Right lobe of liver (tissue), 6 donors: ENCODE measurements at regions not wholly inside any gene's neighbourhood (a gene's known extent, or its start where the extent isn't known, plus 50 kb on each side); places are given as distances from the start of the nearest gene placed in this dataset.

Experiments used
- ATAC-seq, 4 donors: fragments of 200-7000 bp; cut with Tn5 transposase; one replicate each; pipeline ENCODE4 v1.9.1; 2020; ENCODE audit warnings: mild to moderate bottlenecking in 4 of 4, moderate library complexity in 4 of 4
- DNase-seq, 3 donors: peaks; one replicate each; pipeline ENCODE4 v3.0.0-alpha.2; 2020
- H3K27ac ChIP-seq, 3 donors: fragments of 200-600 bp; one replicate each; pipeline ENCODE4 v1.8.0; 2022
- H3K27me3 ChIP-seq, 2 donors: fragments of 200-600 bp; one replicate each; pipeline ENCODE4 v1.8.0; 2022
- H3K36me3 ChIP-seq, 4 donors: fragments of 200-600 bp; sonication (generic) in 1 of 4; one replicate each; pipeline versions ENCODE4 v1.5.1 to v1.8.0; 2017 to 2022; ENCODE audit warnings: control low read depth in 1 of 4
- H3K4me1 ChIP-seq, 4 donors: fragments of 200-600 bp; sonication (generic) in 1 of 4; one replicate each; pipeline versions ENCODE4 v1.5.1 to v1.8.0; 2017 to 2022; ENCODE audit warnings: control low read depth in 1 of 4
- H3K4me3 ChIP-seq, 3 donors: fragments of 200-600 bp; one replicate each; pipeline ENCODE4 v1.8.0; 2022
- H3K9me3 ChIP-seq, 4 donors: fragments of 200-600 bp; sonication (generic) in 1 of 4; one replicate each; pipeline versions ENCODE4 v1.5.1 to v1.8.0; 2017 to 2022; ENCODE audit warnings: control low read depth in 1 of 4
- CTCF ChIP-seq, 4 donors: fragments of 200-600 bp in 3 of 4; fragments of 450-650 bp in 1 of 4; IDR thresholded peaks; one replicate each; pipeline versions ENCODE4 v1.5.1 to v1.8.0; 2016 to 2022; ENCODE audit warnings: antibody characterized with exemption in 4 of 4, mild to moderate bottlenecking in 2 of 4
- POLR2A ChIP-seq: fragments of 450-650 bp; IDR thresholded peaks from one replicate; pipeline ENCODE4 v1.6.1; 2017; ENCODE audit warnings: antibody characterized with exemption, mild to moderate bottlenecking
- WGBS: methylation state at CpG from one replicate; pipeline ENCODE4 v1.1.6; 2018; ENCODE audit warnings: low coverage, low lambda C conversion rate; ENCODE audit not compliant: insufficient coverage; ENCODE audit errors: missing lambda C conversion rate; 5-methylcytosine and 5-hydroxymethylcytosine counted together
- intact Hi-C, 2 donors: fragments of 100-400 bp; cut with DNase I; formaldehyde crosslinking; loops; one replicate each; pipeline versions ENCODE4 v1.11.2 to v1.14.1; 2022
- donor health status: DM: no; HTN: yes; CAD: no.
- donor health status: DM: no; HTN: no; CAD: no.
- donor health status: DM: no; HTN: no; CAD: no.
- donor health status: DM: no; HTN: yes; CAD: no.
- donor health status: DM: no; HTN: yes; CAD: no.

- Histone ChIP-seq H3K36me3 (no peaks in the 10 kb centered on the region), H3K4me1 (peaks cover 0 to 44% (median 10%) of the 10 kb centered on the region in 4 donors), H3K27ac (no peak overlapping the region), H3K4me3 (no peak overlapping the region), H3K27me3 (no peaks in the 10 kb centered on the region), H3K9me3 (no peaks in the 10 kb centered on the region)
- DNase-seq (no peak), ATAC-seq (no peak)
- WGBS, result 83% methylated on average over 1 of the region's 1 CpG
- no peak for TF ChIP-seq POLR2A
- no peak for TF ChIP-seq CTCF (IDR thresholded peaks at IDR 0.05)
- intact Hi-C loops, result no loop called here
Measured at GRCh38 chr4:71255976-71256375, 82.8 kb upstream of the SLC4A4 start.

GRCh38 chr4:71257761-71258160, 81.1 kb upstream of the SLC4A4 start:
- no peaks in the 10 kb centered on the region for H3K9me3 ChIP-seq
- no peak for ATAC-seq
- peak overlapping the region in 2 of 3 donors; percentile 39 to 92 for H3K27ac ChIP-seq
- WGBS, result 72% methylated on average over 3 of the region's 3 CpGs
- H3K4me1 ChIP-seq, result peaks cover 0 to 52% (median 14%) of the 10 kb centered on the region in 4 donors
- DNase-seq, result no peak
- no peaks in the 10 kb centered on the region for H3K36me3 ChIP-seq
- H3K27me3 ChIP-seq, result no peaks in the 10 kb centered on the region
- intact Hi-C loops, result no loop called here
- H3K4me3 ChIP-seq, result no peak overlapping the region
- no peak for TF ChIP-seq CTCF (IDR thresholded peaks at IDR 0.05)
- no peak for TF ChIP-seq POLR2A

GRCh38 chr4:71258323-71258722, 80.5 kb upstream of the SLC4A4 start:
- DNase-seq, result peak; percentile 25 to 73 (median 62)
- WGBS, result 49% methylated on average over 7 of the region's 7 CpGs
- Histone ChIP-seq H3K4me3 (no peak overlapping the region), H3K4me1 (peaks cover 0 to 52% (median 14%) of the 10 kb centered on the region in 4 donors), H3K36me3 (no peaks in the 10 kb centered on the region), H3K27me3 (no peaks in the 10 kb centered on the region), H3K27ac (peak overlapping the region in 2 of 3 donors; percentile 46 to 92), H3K9me3 (no peaks in the 10 kb centered on the region)
- intact Hi-C loops, result no loop called here
- no peak for TF ChIP-seq POLR2A
- TF ChIP-seq CTCF (IDR thresholded peaks at IDR 0.05), result no peak
- ATAC-seq, result peak; percentile 42 to 74 (median 61)

GRCh38 chr4:71259280-71259679, 79.5 kb upstream of the SLC4A4 start:
- 82% methylated on average over 6 of the region's 6 CpGs for WGBS
- peak overlapping the region in 2 of 3 donors; percentile 51 to 92 for H3K27ac ChIP-seq
- ATAC-seq, result no peak
- DNase-seq, result no peak
- TF ChIP-seq POLR2A (no peak), CTCF (IDR thresholded peaks at IDR 0.05) (no peak)
- no peaks in the 10 kb centered on the region for H3K36me3 ChIP-seq
- peaks cover 0 to 46% (median 13%) of the 10 kb centered on the region in 4 donors for H3K4me1 ChIP-seq
- no peaks in the 10 kb centered on the region for H3K27me3 ChIP-seq
- H3K9me3 ChIP-seq, result no peaks in the 10 kb centered on the region
- intact Hi-C loops, result no loop called here
- no peak overlapping the region for H3K4me3 ChIP-seq

- Histone ChIP-seq H3K27ac (peak overlapping the region; percentile 49 to 92 (median 51)), H3K4me3 (no peak overlapping the region), H3K36me3 (no peaks in the 10 kb centered on the region), H3K9me3 (no peaks in the 10 kb centered on the region), H3K27me3 (no peaks in the 10 kb centered on the region), H3K4me1 (peaks cover 0 to 40% (median 11%) of the 10 kb centered on the region in 4 donors)
- DNase-seq, result no peak
- intact Hi-C loops, result no loop called here
- WGBS, result 60% methylated on average over 3 of the region's 3 CpGs
- TF ChIP-seq CTCF (IDR thresholded peaks at IDR 0.05) (no peak), POLR2A (no peak)
- ATAC-seq, result peak; percentile 40 to 78 (median 46)
Measured at GRCh38 chr4:71259911-71260331, 78.9 kb upstream of the SLC4A4 start.
